ENCODE measurements at regions not wholly inside any gene's neighbourhood (a gene's known extent, or its start where the extent isn't known, plus 50 kb on each side); places are given as distances from the start of the nearest gene placed in this dataset.

- H3K27me3 ChIP-seq (ENCODE audit: insufficient read depth, low read length) = no peaks in the 10 kb centered on the region
- no peaks in the 10 kb centered on the region for H3K9me3 ChIP-seq (ENCODE audit: low read length)
- no peaks in the 10 kb centered on the region for H3K9me2 ChIP-seq (ENCODE audit: low read depth, low read length)
- no peaks in the 10 kb centered on the region for H3K36me3 ChIP-seq (ENCODE audit: insufficient read depth, low read length)
- no peak overlapping the region for H3K4me3 ChIP-seq (ENCODE audit: low read depth, low read length, poor library complexity, severe bottlenecking)
- H3K27ac ChIP-seq (ENCODE audit: low read depth, low read length, poor library complexity, severe bottlenecking) = no peak overlapping the region
- H2AFZ ChIP-seq (ENCODE audit: low read length) = no peak overlapping the region
- H3K9ac ChIP-seq (ENCODE audit: low read length) = no peak overlapping the region
- TF ChIP-seq CTCF (IDR thresholded peaks at IDR 0.05; ENCODE audit: low read length) (no peak), EZH2 (IDR thresholded peaks at IDR 0.05; ENCODE audit: borderline replicate concordance, low read length) (no peak)
- no peaks in the 10 kb centered on the region for H3K79me2 ChIP-seq (ENCODE audit: insufficient read depth, low read length)
- no peaks in the 10 kb centered on the region for H3K4me1 ChIP-seq (ENCODE audit: insufficient read depth, low read length, severe bottlenecking)
- no peak overlapping the region for H3K4me2 ChIP-seq (ENCODE audit: low read length)
- H3F3A ChIP-seq (ENCODE audit: insufficient read depth, low read length) = no peaks in the 10 kb centered on the region
- H4K20me1 ChIP-seq (ENCODE audit: insufficient read depth, low read length) = no peaks in the 10 kb centered on the region
Observed at GRCh38 chr9:86591472-86591871, 237.3 kb upstream of the TUT7 start.

- Histone ChIP-seq H3F3A (ENCODE audit: insufficient read depth, low read length) (no peaks in the 10 kb centered on the region), H3K4me3 (ENCODE audit: low read depth, low read length, poor library complexity, severe bottlenecking) (no peak overlapping the region), H3K27me3 (ENCODE audit: insufficient read depth, low read length) (no peaks in the 10 kb centered on the region), H4K20me1 (ENCODE audit: insufficient read depth, low read length) (no peaks in the 10 kb centered on the region), H2AFZ (ENCODE audit: low read length) (no peak overlapping the region), H3K36me3 (ENCODE audit: insufficient read depth, low read length) (no peaks in the 10 kb centered on the region), H3K9me3 (ENCODE audit: low read length) (no peaks in the 10 kb centered on the region), H3K4me2 (ENCODE audit: low read length) (no peak overlapping the region), H3K9me2 (ENCODE audit: low read depth, low read length) (no peaks in the 10 kb centered on the region), H3K9ac (ENCODE audit: low read length) (no peak overlapping the region), H3K27ac (ENCODE audit: low read depth, low read length, poor library complexity, severe bottlenecking) (no peak overlapping the region), H3K79me2 (ENCODE audit: insufficient read depth, low read length) (no peaks in the 10 kb centered on the region), H3K4me1 (ENCODE audit: insufficient read depth, low read length, severe bottlenecking) (no peaks in the 10 kb centered on the region)
- TF ChIP-seq EZH2 (IDR thresholded peaks at IDR 0.05; ENCODE audit: borderline replicate concordance, low read length) (no peak), CTCF (IDR thresholded peaks at IDR 0.05; ENCODE audit: low read length) (no peak)
Observed at GRCh38 chr9:86589730-86590129, 235.5 kb upstream of the TUT7 start.

DNA sequence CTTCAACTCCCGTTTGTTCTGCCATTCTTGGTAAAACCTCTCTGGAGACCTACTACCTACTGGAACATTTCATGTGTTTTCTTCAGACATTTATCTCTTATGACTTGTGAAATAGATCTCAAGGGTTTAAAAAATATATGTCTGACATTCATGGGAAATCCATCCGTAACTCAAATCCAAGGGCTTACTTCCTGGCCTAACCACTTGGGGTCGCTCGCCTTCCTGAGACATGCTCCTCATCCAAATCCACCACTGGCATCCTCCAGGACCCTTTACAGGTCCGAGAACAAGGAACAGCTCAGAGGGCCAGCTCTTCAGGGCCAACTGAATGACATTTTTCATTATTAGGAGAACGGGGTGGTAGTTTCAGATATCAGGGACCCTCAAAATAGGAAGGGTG, 235.1 kb upstream of the TUT7 start:
- no peak overlapping the region for H3K4me2 ChIP-seq (ENCODE audit: low read length)
- no peak overlapping the region for H2AFZ ChIP-seq (ENCODE audit: low read length)
- no peaks in the 10 kb centered on the region for H4K20me1 ChIP-seq (ENCODE audit: insufficient read depth, low read length)
- H3K27me3 ChIP-seq (ENCODE audit: insufficient read depth, low read length) = no peaks in the 10 kb centered on the region
- H3K4me3 ChIP-seq (ENCODE audit: low read depth, low read length, poor library complexity, severe bottlenecking) = no peak overlapping the region
- TF ChIP-seq EZH2 (IDR thresholded peaks at IDR 0.05; ENCODE audit: borderline replicate concordance, low read length) = no peak
- peak; percentile 22; the same call in 1 of the 2 replicates for TF ChIP-seq CTCF (IDR thresholded peaks at IDR 0.05; ENCODE audit: low read length)
- no peaks in the 10 kb centered on the region for H3K9me2 ChIP-seq (ENCODE audit: low read depth, low read length)
- H3K9me3 ChIP-seq (ENCODE audit: low read length) = no peaks in the 10 kb centered on the region
- H3K27ac ChIP-seq (ENCODE audit: low read depth, low read length, poor library complexity, severe bottlenecking) = no peak overlapping the region
- no peak overlapping the region for H3K9ac ChIP-seq (ENCODE audit: low read length)
- no peaks in the 10 kb centered on the region for H3K79me2 ChIP-seq (ENCODE audit: insufficient read depth, low read length)
- H3K36me3 ChIP-seq (ENCODE audit: insufficient read depth, low read length) = no peaks in the 10 kb centered on the region
- no peaks in the 10 kb centered on the region for H3F3A ChIP-seq (ENCODE audit: insufficient read depth, low read length)
- no peaks in the 10 kb centered on the region for H3K4me1 ChIP-seq (ENCODE audit: insufficient read depth, low read length, severe bottlenecking)

All from OCI-LY1 (cell line).